ENCODE measurements at regions not wholly inside any gene's neighbourhood (a gene's known extent, or its start where the extent isn't known, plus 50 kb on each side); places are given as distances from the start of the nearest gene placed in this dataset.

DNA sequence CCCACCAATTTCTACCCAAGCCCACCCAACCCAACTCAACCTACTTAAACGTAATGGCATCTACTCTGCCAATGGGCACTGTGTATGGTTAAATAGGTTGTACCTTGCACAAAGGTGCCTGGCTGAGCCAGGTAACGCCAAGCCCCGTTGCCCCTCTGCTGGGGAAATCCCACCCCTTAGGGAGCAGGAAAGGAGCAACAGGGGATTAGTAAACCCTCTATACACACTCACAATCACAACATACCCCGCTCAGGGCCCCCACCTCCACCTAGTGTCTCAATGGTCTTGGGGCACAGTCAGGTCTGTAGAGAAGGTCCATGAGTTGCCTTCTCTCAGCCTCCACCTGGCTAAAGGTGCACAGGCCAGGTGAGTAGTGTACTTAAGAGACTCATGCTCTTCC is 74.3 kb upstream of the PCBD1 start:
- Histone ChIP-seq H3K4me3 (ENCODE audit: low read depth, low read length) (no peak overlapping the region), H3K9me3 (ENCODE audit: severe bottlenecking) (no peaks in the 10 kb centered on the region), H3K36me3 (no peaks in the 10 kb centered on the region), H3K27ac (no peak overlapping the region), H3K27me3 (ENCODE audit: insufficient read depth, low read depth, severe bottlenecking) (no peaks in the 10 kb centered on the region)
- DNase-seq = no peak
- TF ChIP-seq CTCF (IDR thresholded peaks at IDR 0.05; ENCODE audit: low read depth, low read length) = no peak

GRCh38 chr10:70963271-70963670 is 74.9 kb upstream of the PCBD1 start:
- no peak for TF ChIP-seq CTCF (IDR thresholded peaks at IDR 0.05; ENCODE audit: low read depth, low read length)
- no peaks in the 10 kb centered on the region for H3K27me3 ChIP-seq (ENCODE audit: insufficient read depth, low read depth, severe bottlenecking)
- H3K9me3 ChIP-seq (ENCODE audit: severe bottlenecking) = no peaks in the 10 kb centered on the region
- H3K27ac ChIP-seq = no peak overlapping the region
- no peak for DNase-seq
- no peaks in the 10 kb centered on the region for H3K36me3 ChIP-seq
- no peak overlapping the region for H3K4me3 ChIP-seq (ENCODE audit: low read depth, low read length)

GRCh38 chr10:70964245-70964644 is 75.9 kb upstream of the PCBD1 start:
- no peak overlapping the region for H3K4me3 ChIP-seq (ENCODE audit: low read depth, low read length)

GRCh38 chr10:70964881-70965280 is 76.5 kb upstream of the PCBD1 start:
- no peaks in the 10 kb centered on the region for H3K36me3 ChIP-seq
- DNase-seq = no peak
- H3K27ac ChIP-seq = no peak overlapping the region
- H3K4me3 ChIP-seq (ENCODE audit: low read depth, low read length) = no peak overlapping the region
- no peaks in the 10 kb centered on the region for H3K27me3 ChIP-seq (ENCODE audit: insufficient read depth, low read depth, severe bottlenecking)
- TF ChIP-seq CTCF (IDR thresholded peaks at IDR 0.05; ENCODE audit: low read depth, low read length) = no peak
- no peaks in the 10 kb centered on the region for H3K9me3 ChIP-seq (ENCODE audit: severe bottlenecking)

More at GRCh38 chr10:70964245-70964644, 75.9 kb upstream of the PCBD1 start:
- DNase-seq = no peak
- no peaks in the 10 kb centered on the region for H3K9me3 ChIP-seq (ENCODE audit: severe bottlenecking)
- no peaks in the 10 kb centered on the region for H3K36me3 ChIP-seq
- no peak overlapping the region for H3K27ac ChIP-seq
- TF ChIP-seq CTCF (IDR thresholded peaks at IDR 0.05; ENCODE audit: low read depth, low read length) = no peak
- H3K27me3 ChIP-seq (ENCODE audit: insufficient read depth, low read depth, severe bottlenecking) = no peaks in the 10 kb centered on the region

DNA sequence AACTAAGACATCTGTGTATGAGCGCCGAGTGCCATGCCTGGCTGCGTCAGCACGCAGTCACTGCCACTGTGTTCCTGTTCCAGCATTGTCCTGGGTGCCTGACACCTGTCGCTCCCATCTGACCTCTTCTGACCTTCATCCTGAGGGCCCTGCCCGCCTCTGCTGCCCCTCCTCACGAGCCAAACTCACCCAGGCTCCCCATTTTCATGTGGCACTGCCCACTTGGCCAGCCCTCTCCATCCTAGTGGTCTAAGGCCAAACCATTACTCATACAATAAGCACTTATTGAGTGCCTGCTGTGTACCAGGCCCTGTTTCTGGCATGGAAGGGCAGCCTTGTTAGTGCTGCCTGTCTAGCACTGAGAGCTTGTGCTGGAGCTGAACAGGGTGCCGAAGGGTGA is 77.2 kb upstream of the PCBD1 start:
- H3K27ac ChIP-seq = no peak overlapping the region
- no peak overlapping the region for H3K4me3 ChIP-seq (ENCODE audit: low read depth, low read length)
- no peaks in the 10 kb centered on the region for H3K9me3 ChIP-seq (ENCODE audit: severe bottlenecking)
- no peaks in the 10 kb centered on the region for H3K27me3 ChIP-seq (ENCODE audit: insufficient read depth, low read depth, severe bottlenecking)
- TF ChIP-seq CTCF (IDR thresholded peaks at IDR 0.05; ENCODE audit: low read depth, low read length) = no peak
- no peaks in the 10 kb centered on the region for H3K36me3 ChIP-seq
- DNase-seq = no peak
